NCI-H146 treated with DMSO at 0.1 percent for 48 hours (cell line): ENCODE measurements at regions not wholly inside any gene's neighbourhood (a gene's known extent, or its start where the extent isn't known, plus 50 kb on each side); places are given as distances from the start of the nearest gene placed in this dataset.

Experiments used
- DNase-seq: peaks from one replicate; lab custom pipeline; 2025; ENCODE audit not compliant: unreplicated experiment; lab: John Stamatoyannopoulos, UW

- DNase-seq, result no peak
Observed at GRCh38 chr17:79330229-79330628, 255.6 kb downstream of the ENGASE start.

GRCh38 chr17:79326814-79327213, 252.2 kb downstream of the ENGASE start:
- no peak for DNase-seq

GRCh38 chr17:79325709-79326430, 251.2 kb downstream of the ENGASE start:
- no peak for DNase-seq

GRCh38 chr17:79324194-79324593, 249.6 kb downstream of the ENGASE start:
- DNase-seq, result no peak

- no peak for DNase-seq
Observed at GRCh38 chr17:79323566-79323965, 248.9 kb downstream of the ENGASE start.

GRCh38 chr17:79322211-79323123, 247.8 kb downstream of the ENGASE start:
- no peak for DNase-seq

GRCh38 chr17:79320331-79320730, 245.7 kb downstream of the ENGASE start:
- no peak for DNase-seq

GRCh38 chr17:79317916-79318315, 243.3 kb downstream of the ENGASE start:
- no peak for DNase-seq

- no peak for DNase-seq
Observed at GRCh38 chr17:79316805-79317204, 242.2 kb downstream of the ENGASE start.

- no peak for DNase-seq
Observed at GRCh38 chr17:79315358-79316105, 240.9 kb downstream of the ENGASE start.

GRCh38 chr17:79314617-79315357, 240.2 kb downstream of the ENGASE start:
- DNase-seq, result no peak

GRCh38 chr17:79311373-79311772, 236.7 kb downstream of the ENGASE start:
- no peak for DNase-seq

- DNase-seq, result no peak
Observed at GRCh38 chr17:79306424-79307318, 232.0 kb downstream of the ENGASE start.

- no peak for DNase-seq
Observed at GRCh38 chr17:79305768-79306423, 231.3 kb downstream of the ENGASE start.

- no peak for DNase-seq
Observed at GRCh38 chr17:79305376-79305767, 230.7 kb downstream of the ENGASE start.

GRCh38 chr17:79304884-79305283, 230.3 kb downstream of the ENGASE start:
- DNase-seq, result no peak

GRCh38 chr17:79303641-79304205, 229.1 kb downstream of the ENGASE start:
- DNase-seq, result no peak

GRCh38 chr17:79301469-79301868, 226.8 kb downstream of the ENGASE start:
- no peak for DNase-seq

GRCh38 chr17:79299349-79299748, 224.7 kb downstream of the ENGASE start:
- DNase-seq, result no peak
